Natural killer cell (primary cell): ENCODE measurements at regions not wholly inside any gene's neighbourhood (a gene's known extent, or its start where the extent isn't known, plus 50 kb on each side); places are given as distances from the start of the nearest gene placed in this dataset.

Source experiments
- ATAC-seq, 3 donors: fragments of 150-1000 bp in 2 of 3; fragments of 200-7000 bp in 1 of 3; cut with Tn5 transposase; 1 replicate in 1 of 3; 2 replicates in 2 of 3; pipeline ENCODE4 v1.10.0; 2021; ENCODE audit warnings: mild to moderate bottlenecking in 2 of 3, moderate library complexity in 2 of 3
- DNase-seq, 2 donors: peaks; one replicate each; pipeline versions ENCODE4 v3.0.0 to v3.0.0-alpha.2; 2013 to 2021; ENCODE audit warnings: mixed read lengths in 1 of 2
- H3K27ac ChIP-seq: one replicate; pipeline ENCODE4 v1.5.1; 2013; ENCODE audit warnings: mild to moderate bottlenecking, low read length
- H3K27me3 ChIP-seq: one replicate; pipeline ENCODE4 v1.6.1; 2013; ENCODE audit warnings: low read length; ENCODE audit not compliant: control insufficient read depth, insufficient read depth
- H3K36me3 ChIP-seq: one replicate; pipeline ENCODE4 v1.6.1; 2013; ENCODE audit warnings: low read length; ENCODE audit not compliant: control insufficient read depth, insufficient read depth
- H3K4me1 ChIP-seq: one replicate; pipeline ENCODE4 v1.6.1; 2013; ENCODE audit warnings: low read length; ENCODE audit not compliant: control insufficient read depth, insufficient read depth
- H3K4me3 ChIP-seq: one replicate; pipeline ENCODE4 v1.5.1; 2013; ENCODE audit warnings: low read length
- H3K9me3 ChIP-seq: one replicate; pipeline ENCODE4 v1.6.1; 2013; ENCODE audit warnings: low read length; ENCODE audit not compliant: control insufficient read depth, insufficient read depth
- H3K27ac Mint-ChIP-seq, 2 donors: one replicate each; pipeline ENCODE4 v1.8.0; 2022; ENCODE audit warnings: mild to moderate bottlenecking in 2 of 2, mixed read lengths in 2 of 2, moderate library complexity in 1 of 2
- H3K27me3 Mint-ChIP-seq, 2 donors: one replicate each; pipeline ENCODE4 v1.8.0; 2022; ENCODE audit warnings: low read depth in 2 of 2, mixed read lengths in 2 of 2
- H3K36me3 Mint-ChIP-seq: one replicate; pipeline ENCODE4 v1.8.0; 2022; ENCODE audit warnings: mixed read lengths
- H3K4me1 Mint-ChIP-seq, 2 donors: one replicate each; pipeline ENCODE4 v1.8.0; 2022; ENCODE audit warnings: mixed read lengths in 2 of 2
- H3K4me3 Mint-ChIP-seq: one replicate; pipeline ENCODE4 v1.8.0; 2022; ENCODE audit warnings: mild to moderate bottlenecking, moderate library complexity, mixed read lengths
- H3K9me3 Mint-ChIP-seq, 2 donors: one replicate each; pipeline ENCODE4 v1.8.0; 2022; ENCODE audit warnings: mixed read lengths in 2 of 2
- CTCF ChIP-seq: fragments of 200-600 bp; IDR thresholded peaks from one replicate; pipeline ENCODE4 v1.8.0; 2022; ENCODE audit warnings: antibody characterized with exemption
- WGBS: methylation state at CpG from one replicate; pipeline ENCODE4 v1.1.7; 2013; ENCODE audit warnings: missing lambda C conversion rate; ENCODE audit not compliant: insufficient coverage; 5-methylcytosine and 5-hydroxymethylcytosine counted together
- intact Hi-C: fragments of 100-400 bp; cut with micrococcal nuclease; formaldehyde crosslinking; loops from one replicate; pipeline ENCODE4 v1.14.2; 2022

DNA sequence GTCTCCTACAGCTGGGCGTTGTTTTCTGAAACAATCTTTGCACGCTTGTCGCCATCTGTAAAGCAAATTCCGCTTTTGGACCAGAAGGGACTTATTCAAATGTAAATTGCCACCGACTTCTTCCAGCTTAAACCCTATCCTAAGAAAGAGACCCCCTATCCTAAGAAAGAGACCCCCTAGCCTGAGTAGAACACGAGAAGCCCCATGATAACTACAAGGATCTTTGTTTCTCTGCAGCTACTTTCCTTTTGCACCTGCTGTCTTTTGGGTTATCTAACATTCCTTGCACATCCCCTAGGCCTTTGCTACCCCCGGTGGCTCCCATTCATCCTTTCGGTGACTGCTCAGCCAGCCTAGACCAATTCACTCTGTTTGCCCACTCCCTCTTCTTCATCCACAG is 536.0 kb upstream of the PRKX start:
- Histone ChIP-seq H3K4me3 (no peak overlapping the region), H3K27me3 (no peaks in the 10 kb centered on the region), H3K4me1 (no peaks in the 10 kb centered on the region), H3K27ac (no peak overlapping the region), H3K36me3 (no peaks in the 10 kb centered on the region), H3K9me3 (no peaks in the 10 kb centered on the region)
- 94% methylated on average over 7 of the region's 8 CpGs for WGBS
- no peak for ATAC-seq
- no peak overlapping the region for H3K27ac Mint-ChIP-seq
- intact Hi-C loops: no loop called here
- no peak for TF ChIP-seq CTCF
- H3K4me3 Mint-ChIP-seq: no peak overlapping the region
- peaks cover 0 to 8% of the 10 kb centered on the region in 2 donors for H3K9me3 Mint-ChIP-seq
- H3K36me3 Mint-ChIP-seq: no peaks in the 10 kb centered on the region
- H3K4me1 Mint-ChIP-seq: peaks cover 0 to 4% of the 10 kb centered on the region in 2 donors
- DNase-seq: no peak
- H3K27me3 Mint-ChIP-seq: no peaks in the 10 kb centered on the region

GRCh38 chrX:4243759-4244158 is 530.3 kb upstream of the PRKX start:
- no peaks in the 10 kb centered on the region for H3K4me1 Mint-ChIP-seq
- H3K4me3 ChIP-seq: no peak overlapping the region
- TF ChIP-seq CTCF: no peak
- H3K27ac ChIP-seq: no peak overlapping the region
- no peaks in the 10 kb centered on the region for H3K27me3 Mint-ChIP-seq
- H3K9me3 Mint-ChIP-seq: peaks cover 3 to 6% of the 10 kb centered on the region in 2 donors
- H3K4me1 ChIP-seq: peaks cover 2% of the 10 kb centered on the region
- no peak for DNase-seq
- intact Hi-C loops: no loop called here
- H3K27ac Mint-ChIP-seq: no peak overlapping the region
- no peaks in the 10 kb centered on the region for H3K36me3 ChIP-seq
- H3K4me3 Mint-ChIP-seq: no peak overlapping the region
- no peak for ATAC-seq
- H3K27me3 ChIP-seq: no peaks in the 10 kb centered on the region
- H3K36me3 Mint-ChIP-seq: no peaks in the 10 kb centered on the region
- peaks cover 24% of the 10 kb centered on the region for H3K9me3 ChIP-seq
- 88% methylated on average over 2 of the region's 2 CpGs for WGBS

DNA sequence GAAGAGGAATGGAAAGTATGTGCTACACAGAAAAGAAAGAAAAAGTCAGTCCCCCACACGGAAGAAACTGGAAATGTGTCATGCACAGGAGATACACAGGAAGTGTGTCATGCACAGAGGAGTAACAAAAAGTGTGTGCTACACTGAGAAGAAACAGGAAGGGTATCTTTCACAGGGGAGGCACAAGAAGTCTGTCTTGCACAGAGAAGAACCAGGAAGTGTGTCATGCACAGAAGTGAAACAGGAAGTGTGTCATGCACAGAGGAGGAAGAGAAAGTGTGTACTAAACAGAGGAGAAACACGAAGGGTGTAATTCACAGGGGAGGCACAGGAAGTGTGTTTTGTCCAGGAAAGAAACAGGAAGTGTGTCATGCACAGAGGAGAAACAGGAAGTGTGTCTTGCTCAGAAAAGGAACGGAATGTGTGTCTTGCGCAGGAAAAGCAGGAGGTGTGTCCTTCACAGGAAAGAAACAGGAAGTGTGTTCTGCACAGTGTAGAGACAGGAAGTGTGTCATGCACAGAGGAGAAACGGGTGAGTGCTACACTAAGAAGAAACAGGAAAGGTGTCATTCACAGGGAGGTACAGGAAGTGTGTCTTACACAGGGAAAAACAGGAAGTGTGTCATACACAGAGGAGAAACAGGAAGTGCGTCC is 527.2 kb upstream of the PRKX start:
- Mint-ChIP-seq H3K27ac (no peak overlapping the region), H3K27me3 (no peaks in the 10 kb centered on the region), H3K4me3 (no peak overlapping the region), H3K36me3 (no peaks in the 10 kb centered on the region), H3K9me3 (peaks cover 0 to 7% of the 10 kb centered on the region in 2 donors), H3K4me1 (no peaks in the 10 kb centered on the region)
- Histone ChIP-seq H3K27ac (peak overlapping the region; percentile 40), H3K4me1 (peaks cover 2% of the 10 kb centered on the region), H3K9me3 (peaks cover 24% of the 10 kb centered on the region), H3K36me3 (no peaks in the 10 kb centered on the region), H3K27me3 (no peaks in the 10 kb centered on the region), H3K4me3 (no peak overlapping the region)
- DNase-seq: peak in 1 of 2 donors; percentile 47
- intact Hi-C loops: no loop called here
- 21% methylated on average over 6 of the region's 6 CpGs for WGBS
- no peak for TF ChIP-seq CTCF
- peak; percentile 37 to 77 (median 46) for ATAC-seq
